Adrenal gland (tissue), 9 donors: ENCODE measurements at regions not wholly inside any gene's neighbourhood (a gene's known extent, or its start where the extent isn't known, plus 50 kb on each side); places are given as distances from the start of the nearest gene placed in this dataset.

Experiments used
- DNase-seq, 7 donors: peaks; one replicate each; pipeline ENCODE4 v3.0.0-alpha.2; 2019 to 2020
- H3K27ac ChIP-seq, 5 donors: fragments of 200-600 bp; sonication (generic) in 4 of 5; 1 replicate in 3 of 5; 2 replicates in 2 of 5; pipeline versions ENCODE4 v1.5.1 to v1.8.0; 2016 to 2020; ENCODE audit warnings: mild to moderate bottlenecking in 1 of 5
- H3K27me3 ChIP-seq: fragments of 200-600 bp; 2 replicates; pipeline ENCODE4 v1.8.0; 2021
- H3K36me3 ChIP-seq, 2 donors: fragments of 200-600 bp; replicated peaks in 1 of 2; 1 replicate in 1 of 2; 2 replicates in 1 of 2; pipeline versions ENCODE4 v1.5.1 to v1.8.0; 2018 to 2022
- H3K4me1 ChIP-seq, 2 donors: fragments of 200-600 bp; replicated peaks in 1 of 2; 1 replicate in 1 of 2; 2 replicates in 1 of 2; pipeline versions ENCODE4 v1.5.1 to v1.8.0; 2018 to 2021
- H3K4me3 ChIP-seq, 4 donors: fragments of 200-600 bp; sonication (generic) in 3 of 4; one replicate each; pipeline ENCODE4 v1.5.1; 2016 to 2018
- H3K9me3 ChIP-seq, 3 donors: fragments of 200-600 bp; sonication (generic) in 1 of 3; replicated peaks in 1 of 3; 1 replicate in 2 of 3; 2 replicates in 1 of 3; pipeline versions ENCODE4 v1.5.1 to v1.8.0; 2016 to 2021
- POLR2A ChIP-seq, 2 donors: fragments of 450-650 bp; IDR thresholded peaks; one replicate each; pipeline ENCODE4 v1.6.1; 2017; ENCODE audit warnings: antibody characterized with exemption in 2 of 2, mild to moderate bottlenecking in 2 of 2, moderate library complexity in 1 of 2
- WGBS, 4 donors: extraction: QIAGEN DNeasy Blood & Tissue Kit in 2 of 4; methylation state at CpG; one replicate each; pipeline versions ENCODE4 v1.1.5 to v1.1.7; 2013 to 2017; 5-methylcytosine and 5-hydroxymethylcytosine counted together
- intact Hi-C, 2 donors: fragments of 100-400 bp; cut with DNase I; formaldehyde crosslinking; loops; one replicate each; pipeline versions ENCODE4 v1.14.1 to v1.15.0; 2022 to 2023
- TF ChIP-seq, protein P1 (sequence below), 6 experiments: fragments of 450-650 bp in 4 of 6; fragments of 200-600 bp in 2 of 6; sonication (generic) in 1 of 6; IDR thresholded peaks; 1 replicate in 5 of 6; 2 replicates in 1 of 6; pipeline versions ENCODE4 v1.5.1 to v1.8.0; 2016 to 2021; ENCODE audit warnings: antibody characterized with exemption in 6 of 6, mild to moderate bottlenecking in 2 of 6, moderate library complexity in 1 of 6
- donor health status: healthy with polysubstance abuse.
- donor health status: Bipolar disorder and iron deficiency.
- donor health status: DM: yes; HTN: yes; CAD: no.
- donor health status: DM: no; HTN: no; CAD: no.
- donor health status: DM: no; HTN: no; CAD: no.

DNA sequence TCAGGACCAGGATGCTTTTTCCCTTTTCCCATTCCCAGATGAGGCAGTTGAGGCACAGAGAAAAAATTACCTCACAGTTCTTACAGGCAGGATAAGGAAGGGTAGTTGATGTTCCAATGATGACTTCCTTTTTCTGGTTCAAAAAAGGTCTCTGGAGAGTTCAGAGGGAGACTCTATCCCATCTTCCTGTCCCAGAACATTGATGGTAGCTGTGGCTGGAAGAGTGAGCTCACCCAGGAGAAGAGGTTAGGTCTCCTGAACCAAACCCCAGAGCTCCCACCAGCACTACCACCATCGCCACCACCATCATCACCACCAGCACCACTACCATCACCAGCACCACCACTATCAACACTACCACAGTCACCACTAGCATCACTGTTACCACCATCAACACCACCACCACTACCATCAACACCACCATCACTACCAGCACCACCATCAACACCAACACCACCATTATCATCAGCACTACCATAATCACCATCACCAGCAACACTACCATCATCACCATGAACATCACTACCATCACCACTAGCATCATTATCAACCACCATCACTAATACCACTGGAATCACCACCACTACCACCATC lies 105.5 kb upstream of the RUNX3 start:
- Histone ChIP-seq H3K27me3 (peaks cover 5% of the 10 kb centered on the region), H3K4me1 (no peaks in the 10 kb centered on the region), H3K36me3 (no peaks in the 10 kb centered on the region), H3K9me3 (no peaks in the 10 kb centered on the region), H3K27ac (no peak overlapping the region), H3K4me3 (no peak overlapping the region)
- intact Hi-C loops: loop anchor here (10.0 kb wide), 2 partner anchors 101 to 191 kb away; partner anchors contain the start of gene RUNX3 (in 1 of the 2)
- no peak for TF ChIP-seq POLR2A (IDR thresholded peaks at IDR 0.05)
- TF ChIP-seq, protein P1, sequence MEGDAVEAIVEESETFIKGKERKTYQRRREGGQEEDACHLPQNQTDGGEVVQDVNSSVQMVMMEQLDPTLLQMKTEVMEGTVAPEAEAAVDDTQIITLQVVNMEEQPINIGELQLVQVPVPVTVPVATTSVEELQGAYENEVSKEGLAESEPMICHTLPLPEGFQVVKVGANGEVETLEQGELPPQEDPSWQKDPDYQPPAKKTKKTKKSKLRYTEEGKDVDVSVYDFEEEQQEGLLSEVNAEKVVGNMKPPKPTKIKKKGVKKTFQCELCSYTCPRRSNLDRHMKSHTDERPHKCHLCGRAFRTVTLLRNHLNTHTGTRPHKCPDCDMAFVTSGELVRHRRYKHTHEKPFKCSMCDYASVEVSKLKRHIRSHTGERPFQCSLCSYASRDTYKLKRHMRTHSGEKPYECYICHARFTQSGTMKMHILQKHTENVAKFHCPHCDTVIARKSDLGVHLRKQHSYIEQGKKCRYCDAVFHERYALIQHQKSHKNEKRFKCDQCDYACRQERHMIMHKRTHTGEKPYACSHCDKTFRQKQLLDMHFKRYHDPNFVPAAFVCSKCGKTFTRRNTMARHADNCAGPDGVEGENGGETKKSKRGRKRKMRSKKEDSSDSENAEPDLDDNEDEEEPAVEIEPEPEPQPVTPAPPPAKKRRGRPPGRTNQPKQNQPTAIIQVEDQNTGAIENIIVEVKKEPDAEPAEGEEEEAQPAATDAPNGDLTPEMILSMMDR (IDR thresholded peaks at IDR 0.05): no peak
- 75 to 88% (median 85%) methylated on average over 1 of the region's 1 CpG for WGBS, 4 donors
- no peak for DNase-seq

DNA sequence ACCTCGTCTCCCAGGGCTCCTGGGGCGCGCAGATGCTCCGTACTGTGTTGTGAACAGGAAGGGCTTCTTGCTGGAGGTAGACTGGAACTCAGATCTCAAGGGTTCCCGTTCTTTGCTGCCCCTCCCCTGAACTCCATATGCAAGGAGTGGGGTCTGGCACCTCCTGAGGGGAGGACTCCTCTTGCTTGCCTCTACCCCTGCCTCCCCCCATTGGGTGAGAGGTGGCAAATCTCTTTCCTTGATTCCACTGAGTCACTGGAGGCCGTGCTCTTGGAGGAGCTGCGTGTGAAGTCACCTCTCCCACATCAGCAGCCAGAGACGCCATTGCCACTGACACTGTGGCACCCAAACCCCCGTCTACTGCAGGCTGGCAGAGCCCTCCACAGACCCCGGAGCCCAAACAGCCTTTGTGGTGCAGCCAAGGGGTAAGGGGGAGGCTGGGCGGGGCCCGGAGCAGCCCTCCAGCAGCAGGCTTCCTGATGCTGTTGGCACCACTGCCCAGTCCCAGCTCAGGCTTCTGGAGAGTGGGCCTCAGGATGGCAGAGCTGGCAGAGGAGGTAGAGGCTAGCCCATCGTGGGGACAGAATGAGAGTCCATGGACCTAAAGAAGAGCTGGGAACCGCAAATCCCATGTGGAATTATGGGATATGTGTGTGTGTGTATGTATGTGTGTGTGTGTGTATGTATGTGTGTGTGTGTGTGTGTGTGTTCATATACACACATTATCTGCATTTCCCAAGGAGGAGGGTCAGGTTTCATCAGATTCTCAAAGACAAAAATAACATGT lies 104.9 kb upstream of the RUNX3 start:
- intact Hi-C loops: loop anchor here (5.0 to 10.0 kb wide), 3 partner anchors 100 to 190 kb away; partner anchors contain the start of gene RUNX3 (in 1 of the 2)
- 71 to 82% (median 78%) methylated on average over 7 to 14 of the region's 14 CpGs for WGBS, 4 donors
- Histone ChIP-seq H3K4me1 (no peaks in the 10 kb centered on the region), H3K36me3 (no peaks in the 10 kb centered on the region), H3K27me3 (peaks cover 5% of the 10 kb centered on the region), H3K4me3 (no peak overlapping the region), H3K9me3 (no peaks in the 10 kb centered on the region), H3K27ac (peak overlapping the region in 1 of 5 donors; percentile 72)
- no peak for DNase-seq
- TF ChIP-seq, protein P1 (IDR thresholded peaks at IDR 0.05): no peak
- no peak for TF ChIP-seq POLR2A (IDR thresholded peaks at IDR 0.05)

DNA sequence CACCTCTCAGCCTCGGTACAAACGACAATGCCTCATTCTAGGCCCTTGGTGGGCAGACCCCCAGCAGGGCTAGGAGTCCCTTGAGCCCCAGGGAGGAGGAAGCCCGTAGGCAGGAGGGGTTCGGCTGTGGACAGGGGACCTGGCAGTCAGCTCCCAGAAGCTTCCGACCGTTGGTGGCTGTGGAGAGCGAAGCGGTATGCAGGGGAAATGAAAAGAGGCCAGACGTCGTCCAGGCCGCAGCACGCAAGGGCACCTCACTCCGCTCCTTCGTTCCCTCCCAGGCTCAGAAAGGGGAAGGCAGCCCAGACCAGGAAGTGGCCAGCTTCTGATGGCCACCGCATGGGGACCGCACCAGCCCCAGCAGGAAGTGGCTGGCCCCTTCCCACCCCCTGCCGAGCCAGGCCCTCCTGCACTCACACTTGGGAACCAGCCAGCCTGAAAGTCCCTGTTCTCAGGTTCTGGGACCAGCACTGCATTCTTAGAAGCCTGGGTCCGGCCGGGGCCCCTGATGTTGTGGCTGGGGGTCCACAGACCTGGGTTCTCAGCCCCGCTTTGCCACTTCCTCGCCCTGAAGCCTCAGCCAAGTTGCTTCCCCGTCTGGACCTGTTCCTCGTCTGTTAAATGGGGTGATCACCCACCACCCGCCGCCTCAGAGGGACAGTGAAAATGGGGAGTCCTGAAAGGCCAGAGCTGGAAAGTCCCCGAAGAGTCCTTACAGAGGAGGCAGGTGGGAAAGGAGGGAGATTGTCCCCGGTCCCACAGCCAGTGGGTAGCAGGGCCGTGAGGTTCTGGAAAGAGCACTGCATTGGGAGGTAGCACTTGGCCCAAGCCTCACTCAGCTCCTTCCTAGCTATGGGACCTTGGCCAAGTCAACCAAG lies 104.0 kb upstream of the RUNX3 start:
- 65 to 84% (median 66%) methylated on average over 10 to 28 of the region's 28 CpGs for WGBS, 4 donors
- Histone ChIP-seq H3K4me3 (no peak overlapping the region), H3K9me3 (no peaks in the 10 kb centered on the region), H3K27ac (peak overlapping the region in 1 of 5 donors; percentile 72), H3K27me3 (peaks cover 5% of the 10 kb centered on the region), H3K36me3 (no peaks in the 10 kb centered on the region), H3K4me1 (no peaks in the 10 kb centered on the region)
- peak; percentile 31 to 62 (median 55) for DNase-seq
- TF ChIP-seq, protein P1 (IDR thresholded peaks at IDR 0.05): no peak
- no peak for TF ChIP-seq POLR2A (IDR thresholded peaks at IDR 0.05)
- intact Hi-C loops: loop anchor here (5.0 to 10.0 kb wide), 3 partner anchors 99 to 189 kb away; partner anchors contain the start of gene RUNX3 (in 1 of the 2)
